Esophagus muscularis mucosa (tissue), 4 donors: ENCODE measurements at regions not wholly inside any gene's neighbourhood (a gene's known extent, or its start where the extent isn't known, plus 50 kb on each side); places are given as distances from the start of the nearest gene placed in this dataset.

ENCODE experiments used
- DNase-seq: peaks from one replicate; pipeline ENCODE4 v3.0.0-alpha.2; 2017; ENCODE audit errors: extremely low spot score
- H3K27ac ChIP-seq, 4 donors: fragments of 200-600 bp; sonication (generic); replicated peaks in 1 of 4; 1 replicate in 3 of 4; 2 replicates in 1 of 4; pipeline ENCODE4 v1.5.1; 2016 to 2019; ENCODE audit warnings: mild to moderate bottlenecking in 1 of 4
- H3K27me3 ChIP-seq, 4 donors: fragments of 200-600 bp; sonication (generic); one replicate each; pipeline versions ENCODE4 v1.5.1 to v1.6.0; 2016 to 2019
- H3K36me3 ChIP-seq, 4 donors: fragments of 200-600 bp; sonication (generic); one replicate each; pipeline ENCODE4 v1.5.1; 2016 to 2019
- H3K4me1 ChIP-seq, 4 donors: fragments of 200-600 bp; sonication (generic); one replicate each; pipeline ENCODE4 v1.5.1; 2016 to 2019
- H3K4me3 ChIP-seq, 4 donors: fragments of 200-600 bp; sonication (generic); 1 replicate in 2 of 4; 2 replicates in 2 of 4; pipeline ENCODE4 v1.5.1; 2016 to 2019; ENCODE audit warnings: mild to moderate bottlenecking in 4 of 4, moderate library complexity in 1 of 4
- H3K9me3 ChIP-seq, 4 donors: fragments of 200-600 bp; sonication (generic); 1 replicate in 3 of 4; 2 replicates in 1 of 4; pipeline ENCODE4 v1.5.1; 2016 to 2019
- CTCF ChIP-seq, 3 experiments: fragments of 200-600 bp in 2 of 3; fragments of 450-650 bp in 1 of 3; sonication (generic) in 2 of 3; IDR thresholded peaks; one replicate each; pipeline ENCODE4 v1.5.1; 2017 to 2019; ENCODE audit warnings: antibody characterized with exemption in 3 of 3, mild to moderate bottlenecking in 2 of 3, moderate library complexity in 1 of 3
- EP300 ChIP-seq: sonication (generic); formaldehyde crosslinking; IDR thresholded peaks from one replicate; pipeline ENCODE4 v1.6.1; 2017; ENCODE audit warnings: antibody characterized with exemption
- POLR2A ChIP-seq: fragments of 450-650 bp; IDR thresholded peaks from one replicate; pipeline ENCODE4 v1.6.1; 2017; ENCODE audit warnings: antibody characterized with exemption, moderate library complexity, mild to moderate bottlenecking, low read depth
- POLR2AphosphoS5 ChIP-seq, 2 donors: sonication (generic); formaldehyde crosslinking; IDR thresholded peaks; one replicate each; pipeline ENCODE4 v1.6.1; 2017; ENCODE audit warnings: antibody characterized with exemption in 2 of 2
- WGBS: methylation state at CpG from one replicate; pipeline ENCODE4 v1.1.5; 2018; 5-methylcytosine and 5-hydroxymethylcytosine counted together
- intact Hi-C: fragments of 100-400 bp; cut with DNase I; formaldehyde crosslinking; loops from one replicate; pipeline ENCODE4 v1.15.1; 2023

GRCh38 chr13:83633746-83634145, 248.5 kb downstream of the SLITRK1 start:
- Histone ChIP-seq H3K9me3 (no peaks in the 10 kb centered on the region), H3K27me3 (no peaks in the 10 kb centered on the region), H3K4me3 (no peak overlapping the region), H3K36me3 (no peaks in the 10 kb centered on the region), H3K4me1 (no peaks in the 10 kb centered on the region), H3K27ac (no peak overlapping the region)
- intact Hi-C loops, result no loop called here
- DNase-seq, result no peak
- TF ChIP-seq CTCF (IDR thresholded peaks at IDR 0.05) (no peak), POLR2AphosphoS5 (IDR thresholded peaks at IDR 0.05) (no peak), EP300 (no peak)
- WGBS, result 79% methylated on average over 2 of the region's 2 CpGs

GRCh38 chr13:83622422-83622784, 259.9 kb downstream of the SLITRK1 start:
- Histone ChIP-seq H3K4me3 (no peak overlapping the region), H3K27ac (no peak overlapping the region), H3K27me3 (no peaks in the 10 kb centered on the region), H3K4me1 (no peaks in the 10 kb centered on the region), H3K9me3 (no peaks in the 10 kb centered on the region), H3K36me3 (no peaks in the 10 kb centered on the region)
- DNase-seq, result no peak
- no peak for TF ChIP-seq POLR2AphosphoS5 (IDR thresholded peaks at IDR 0.05)
- no peak for TF ChIP-seq EP300
- no peak for TF ChIP-seq POLR2A
- TF ChIP-seq CTCF (IDR thresholded peaks at IDR 0.05), result no peak
- WGBS, result 79% methylated on average over 2 of the region's 2 CpGs
- intact Hi-C loops, result no loop called here

GRCh38 chr13:83621765-83622421, 260.4 kb downstream of the SLITRK1 start:
- 89% methylated on average over 10 of the region's 10 CpGs for WGBS
- intact Hi-C loops, result no loop called here
- Histone ChIP-seq H3K4me1 (no peaks in the 10 kb centered on the region), H3K27me3 (no peaks in the 10 kb centered on the region), H3K36me3 (no peaks in the 10 kb centered on the region), H3K4me3 (no peak overlapping the region), H3K9me3 (no peaks in the 10 kb centered on the region), H3K27ac (no peak overlapping the region)
- no peak for TF ChIP-seq CTCF (IDR thresholded peaks at IDR 0.05)
- no peak for TF ChIP-seq POLR2A
- TF ChIP-seq POLR2AphosphoS5 (IDR thresholded peaks at IDR 0.05), result no peak
- TF ChIP-seq EP300, result no peak
- DNase-seq, result no peak

- H3K9me3 ChIP-seq, result no peaks in the 10 kb centered on the region
- H3K4me3 ChIP-seq, result no peak overlapping the region
- DNase-seq, result no peak
- H3K27ac ChIP-seq, result no peak overlapping the region
- H3K4me1 ChIP-seq, result no peaks in the 10 kb centered on the region
- H3K36me3 ChIP-seq, result no peaks in the 10 kb centered on the region
- TF ChIP-seq CTCF (IDR thresholded peaks at IDR 0.05) (no peak), EP300 (no peak), POLR2AphosphoS5 (IDR thresholded peaks at IDR 0.05) (no peak), POLR2A (no peak)
- intact Hi-C loops, result no loop called here
- no peaks in the 10 kb centered on the region for H3K27me3 ChIP-seq
Observed at GRCh38 chr13:83620530-83621220, 261.6 kb downstream of the SLITRK1 start.

GRCh38 chr13:83618966-83619365, 263.3 kb downstream of the SLITRK1 start:
- intact Hi-C loops, result no loop called here
- no peak overlapping the region for H3K27ac ChIP-seq
- no peaks in the 10 kb centered on the region for H3K36me3 ChIP-seq
- no peak overlapping the region for H3K4me3 ChIP-seq
- DNase-seq, result no peak
- no peaks in the 10 kb centered on the region for H3K9me3 ChIP-seq
- TF ChIP-seq POLR2A (no peak), CTCF (IDR thresholded peaks at IDR 0.05) (no peak), EP300 (no peak), POLR2AphosphoS5 (IDR thresholded peaks at IDR 0.05) (no peak)
- no peaks in the 10 kb centered on the region for H3K4me1 ChIP-seq
- no peaks in the 10 kb centered on the region for H3K27me3 ChIP-seq
